ENCODE measurements at regions not wholly inside any gene's neighbourhood (a gene's known extent, or its start where the extent isn't known, plus 50 kb on each side); places are given as distances from the start of the nearest gene placed in this dataset.

DNA sequence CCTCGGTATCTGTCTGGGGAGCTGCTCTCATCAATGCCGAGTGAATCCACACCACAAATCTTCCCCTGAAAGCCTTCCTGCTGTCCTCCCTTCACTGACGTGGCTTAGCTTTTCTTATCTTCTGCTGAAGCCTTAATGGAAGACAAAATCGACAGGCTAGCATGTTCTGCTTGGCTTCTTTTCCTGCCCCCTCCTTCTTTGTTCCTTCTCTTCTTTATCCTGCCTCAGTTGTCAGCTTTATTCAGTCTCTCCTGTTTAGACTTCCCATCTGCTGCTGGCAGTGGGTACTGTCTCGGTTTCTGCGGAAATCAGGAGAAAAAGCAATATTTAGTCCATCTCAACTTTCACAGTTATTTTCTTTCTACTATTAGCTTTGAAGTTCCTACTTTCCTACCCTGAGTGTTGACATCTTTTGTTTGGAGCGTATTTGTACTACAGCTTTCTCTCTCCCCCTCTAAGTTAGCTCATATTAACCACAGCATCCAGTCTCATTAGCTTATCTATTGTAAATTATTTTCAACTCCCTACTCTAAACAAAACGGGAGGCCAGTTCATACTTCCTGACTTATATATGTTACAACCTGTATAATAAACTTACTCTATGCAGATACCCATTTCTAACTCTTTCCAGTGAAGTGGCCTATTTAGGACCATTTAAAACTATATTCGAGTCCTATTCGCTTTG, 226.0 kb downstream of the DACT1 start:
- Histone ChIP-seq H3K9me2 (ENCODE audit: insufficient read depth) (no peaks in the 10 kb centered on the region), H3K36me3 (ENCODE audit: low read depth) (no peaks in the 10 kb centered on the region), H3K27ac (no peak overlapping the region), H3K4me2 (no peak overlapping the region), H3K4me1 (replicated peaks; ENCODE audit: insufficient read depth) (no peaks in the 10 kb centered on the region), H2AFZ (no peak overlapping the region), H3K27me3 (ENCODE audit: insufficient read depth, low read depth) (peaks cover 2% of the 10 kb centered on the region; the same call in 1 of the 2 replicates), H3F3A (ENCODE audit: insufficient read depth, low read depth) (no peaks in the 10 kb centered on the region), H3K9me3 (ENCODE audit: insufficient read depth, low read depth) (no peaks in the 10 kb centered on the region), H3K4me3 (no peak overlapping the region), H4K20me1 (ENCODE audit: insufficient read depth) (no peaks in the 10 kb centered on the region), H3K79me2 (ENCODE audit: low read depth) (no peaks in the 10 kb centered on the region)
- CTCF ChIA-PET, result interaction anchor here (0.6 kb wide), 1 partner anchor 313 kb away, joined by 7 read pairs; no protein-coding TSS in a partner anchor
- TF ChIP-seq, protein P1, sequence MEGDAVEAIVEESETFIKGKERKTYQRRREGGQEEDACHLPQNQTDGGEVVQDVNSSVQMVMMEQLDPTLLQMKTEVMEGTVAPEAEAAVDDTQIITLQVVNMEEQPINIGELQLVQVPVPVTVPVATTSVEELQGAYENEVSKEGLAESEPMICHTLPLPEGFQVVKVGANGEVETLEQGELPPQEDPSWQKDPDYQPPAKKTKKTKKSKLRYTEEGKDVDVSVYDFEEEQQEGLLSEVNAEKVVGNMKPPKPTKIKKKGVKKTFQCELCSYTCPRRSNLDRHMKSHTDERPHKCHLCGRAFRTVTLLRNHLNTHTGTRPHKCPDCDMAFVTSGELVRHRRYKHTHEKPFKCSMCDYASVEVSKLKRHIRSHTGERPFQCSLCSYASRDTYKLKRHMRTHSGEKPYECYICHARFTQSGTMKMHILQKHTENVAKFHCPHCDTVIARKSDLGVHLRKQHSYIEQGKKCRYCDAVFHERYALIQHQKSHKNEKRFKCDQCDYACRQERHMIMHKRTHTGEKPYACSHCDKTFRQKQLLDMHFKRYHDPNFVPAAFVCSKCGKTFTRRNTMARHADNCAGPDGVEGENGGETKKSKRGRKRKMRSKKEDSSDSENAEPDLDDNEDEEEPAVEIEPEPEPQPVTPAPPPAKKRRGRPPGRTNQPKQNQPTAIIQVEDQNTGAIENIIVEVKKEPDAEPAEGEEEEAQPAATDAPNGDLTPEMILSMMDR (conservative IDR thresholded peaks at IDR 0.05), result no peak
- no peak for TF ChIP-seq EZH2 (IDR thresholded peaks at IDR 0.05; ENCODE audit: low read depth)
- POLR2A ChIA-PET (ENCODE audit: unreplicated experiment), result no interaction called here
- no peak for DNase-seq
- intact Hi-C loops (cut with micrococcal nuclease; ENCODE audit: unreplicated experiment), result no loop called here
- no TSS peak for BruUV-seq (replicated peaks)

DNA sequence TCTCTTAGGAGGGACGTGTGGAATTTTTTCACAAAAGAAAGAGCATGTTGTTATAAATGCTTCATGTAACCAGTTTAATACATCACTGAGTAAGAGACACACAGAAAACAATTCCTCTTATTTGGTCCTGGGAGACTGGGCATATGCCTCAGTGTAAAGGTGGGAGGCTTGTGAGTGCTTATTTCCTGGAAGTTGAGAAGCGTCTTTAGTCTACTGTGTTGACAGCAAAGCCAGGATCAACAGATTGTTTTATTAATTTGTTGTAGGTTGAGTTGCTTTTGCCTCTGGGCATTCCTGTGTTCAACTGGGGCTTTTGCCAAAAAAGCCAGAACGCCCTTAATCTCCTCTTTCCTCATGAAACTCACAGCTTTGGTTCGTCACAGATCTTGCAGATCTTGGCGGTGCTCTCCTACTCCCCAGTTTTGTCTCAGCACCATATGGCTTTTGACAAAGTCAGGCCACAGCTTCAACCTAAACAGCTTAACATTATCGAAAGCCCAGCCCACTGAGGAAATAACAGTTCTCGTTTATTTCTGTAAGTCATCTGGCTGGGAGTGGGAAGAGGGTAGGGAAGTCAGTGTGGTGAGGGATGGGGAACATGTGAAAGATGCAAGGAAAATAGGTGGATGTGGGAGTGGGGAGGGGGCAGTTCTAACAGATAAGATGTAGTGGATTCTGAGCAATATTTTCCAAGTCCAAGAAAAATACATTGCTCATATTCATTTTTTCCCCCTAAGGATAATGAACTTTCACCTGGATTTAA, 227.2 kb downstream of the DACT1 start:
- H3K27ac ChIP-seq, result no peak overlapping the region
- no peaks in the 10 kb centered on the region for H3K9me2 ChIP-seq (ENCODE audit: insufficient read depth)
- no TSS peak for BruUV-seq (replicated peaks)
- ChIA-PET CTCF (interaction anchor here (0.6 kb wide), 1 partner anchor 314 kb away, joined by 7 read pairs; no protein-coding TSS in a partner anchor), POLR2A (ENCODE audit: unreplicated experiment) (no interaction called here)
- H3K9me3 ChIP-seq (ENCODE audit: insufficient read depth, low read depth), result no peaks in the 10 kb centered on the region
- no peak overlapping the region for H3K4me3 ChIP-seq
- DNase-seq, result no peak
- no peaks in the 10 kb centered on the region for H3K79me2 ChIP-seq (ENCODE audit: low read depth)
- no peak overlapping the region for H2AFZ ChIP-seq
- H3K27me3 ChIP-seq (ENCODE audit: insufficient read depth, low read depth), result no peaks in the 10 kb centered on the region
- no peaks in the 10 kb centered on the region for H3K36me3 ChIP-seq (ENCODE audit: low read depth)
- intact Hi-C loops (cut with micrococcal nuclease; ENCODE audit: unreplicated experiment), result no loop called here
- no peaks in the 10 kb centered on the region for H3F3A ChIP-seq (ENCODE audit: insufficient read depth, low read depth)
- H4K20me1 ChIP-seq (ENCODE audit: insufficient read depth), result no peaks in the 10 kb centered on the region
- no peaks in the 10 kb centered on the region for H3K4me1 ChIP-seq (replicated peaks; ENCODE audit: insufficient read depth)
- TF ChIP-seq, protein P1 (conservative IDR thresholded peaks at IDR 0.05), result no peak
- no peak for TF ChIP-seq EZH2 (IDR thresholded peaks at IDR 0.05; ENCODE audit: low read depth)
- H3K4me2 ChIP-seq, result no peak overlapping the region

DNA sequence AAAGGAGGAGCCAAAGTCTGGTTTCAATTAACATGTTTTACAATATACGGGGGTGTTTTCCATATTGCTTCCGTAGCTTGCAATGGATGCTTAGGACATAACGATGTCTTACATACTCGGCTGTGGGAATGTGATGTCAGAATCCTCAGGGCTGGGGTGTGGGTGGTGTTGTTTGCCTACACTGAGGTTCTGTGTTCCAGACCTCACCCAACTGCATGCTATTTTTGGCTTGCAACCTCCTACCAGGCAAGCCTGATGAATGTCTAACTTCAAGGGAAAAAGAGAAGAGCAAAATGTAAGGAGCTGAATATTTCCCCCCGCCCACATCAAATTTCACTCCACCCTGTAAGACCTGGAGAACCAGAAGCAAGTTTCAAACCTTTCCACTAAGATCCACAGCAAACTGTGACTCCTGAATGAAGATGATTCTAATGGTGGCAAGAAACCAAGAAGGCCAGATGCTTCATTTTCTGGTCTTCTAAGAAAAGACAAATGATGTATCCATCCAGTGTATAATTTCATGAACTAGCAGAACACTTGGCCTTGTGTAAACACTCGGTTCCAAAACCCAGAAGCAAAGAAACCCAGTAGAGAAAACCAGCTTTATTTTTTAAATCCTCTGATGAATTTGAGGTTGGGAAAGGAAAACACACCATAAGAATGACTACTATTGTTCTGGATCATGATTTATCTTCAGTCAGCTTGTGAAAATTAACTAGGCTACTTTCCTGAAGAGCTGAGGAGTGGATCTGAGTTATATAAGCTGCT, 227.9 kb downstream of the DACT1 start:
- Histone ChIP-seq H2AFZ (no peak overlapping the region), H3K27ac (no peak overlapping the region), H3K79me2 (ENCODE audit: low read depth) (no peaks in the 10 kb centered on the region), H3K27me3 (ENCODE audit: insufficient read depth, low read depth) (no peaks in the 10 kb centered on the region), H3K36me3 (ENCODE audit: low read depth) (no peaks in the 10 kb centered on the region), H3K4me1 (replicated peaks; ENCODE audit: insufficient read depth) (no peaks in the 10 kb centered on the region), H4K20me1 (ENCODE audit: insufficient read depth) (no peaks in the 10 kb centered on the region), H3K9me2 (ENCODE audit: insufficient read depth) (no peaks in the 10 kb centered on the region), H3K9me3 (ENCODE audit: insufficient read depth, low read depth) (no peaks in the 10 kb centered on the region), H3K4me2 (no peak overlapping the region), H3F3A (ENCODE audit: insufficient read depth, low read depth) (no peaks in the 10 kb centered on the region), H3K4me3 (no peak overlapping the region)
- no peak for TF ChIP-seq EZH2 (IDR thresholded peaks at IDR 0.05; ENCODE audit: low read depth)
- TF ChIP-seq, protein P1 (conservative IDR thresholded peaks at IDR 0.05), result no peak
- POLR2A ChIA-PET (ENCODE audit: unreplicated experiment), result no interaction called here
- intact Hi-C loops (cut with micrococcal nuclease; ENCODE audit: unreplicated experiment), result no loop called here
- CTCF ChIA-PET, result no interaction called here
- BruUV-seq (replicated peaks), result no TSS peak
- no peak for DNase-seq
